GM19239 (cell line): ENCODE measurements at regions not wholly inside any gene's neighbourhood (a gene's known extent, or its start where the extent isn't known, plus 50 kb on each side); places are given as distances from the start of the nearest gene placed in this dataset.
"Not testable (repeated sequence)": the region's sequence is repeated elsewhere in the genome, so short reads cannot be mapped to it uniquely, and the experiment has no call there.

Experiments used
- DNase-seq: peaks from one replicate; pipeline ENCODE4 v3.0.0; 2011; ENCODE audit warnings: low spot score; ENCODE audit not compliant: insufficient read length
- FAIRE-seq: peaks from 2 replicates; lab custom pipeline; 2011; peaks lifted over from hg19 to GRCh38; lab: Jason Lieb, UNC

- no peak for DNase-seq
- FAIRE-seq, result no peak
These were observed 352.4 kb downstream of the TCERG1L start for GRCh38 chr10:130958981-130959751.

GRCh38 chr10:130959752-130960195 lies 351.7 kb downstream of the TCERG1L start:
- FAIRE-seq (no peak), DNase-seq (no peak)

- FAIRE-seq (no peak), DNase-seq (no peak)
These were observed 351.0 kb downstream of the TCERG1L start for GRCh38 chr10:130960531-130960930.

GRCh38 chr10:130961506-130962239 lies 349.8 kb downstream of the TCERG1L start:
- DNase-seq (no peak), FAIRE-seq (no peak)

- DNase-seq (no peak), FAIRE-seq (no peak)
These were observed 349.1 kb downstream of the TCERG1L start for GRCh38 chr10:130962240-130963051.

GRCh38 chr10:130963052-130963393 lies 348.5 kb downstream of the TCERG1L start:
- DNase-seq, result no peak
- FAIRE-seq, result no peak

- no peak for FAIRE-seq
- no peak for DNase-seq
These were observed 347.6 kb downstream of the TCERG1L start for GRCh38 chr10:130963786-130964522.

GRCh38 chr10:130964771-130965170 lies 346.8 kb downstream of the TCERG1L start:
- no peak for DNase-seq
- no peak for FAIRE-seq

- FAIRE-seq (no peak), DNase-seq (no peak)
These were observed 344.4 kb downstream of the TCERG1L start for GRCh38 chr10:130967161-130967560.

- no peak for DNase-seq
- FAIRE-seq, result no peak
These were observed 343.7 kb downstream of the TCERG1L start for GRCh38 chr10:130967784-130968183.

- DNase-seq (no peak), FAIRE-seq (no peak)
These were observed 343.0 kb downstream of the TCERG1L start for GRCh38 chr10:130968511-130968910.

GRCh38 chr10:130968964-130969363 lies 342.6 kb downstream of the TCERG1L start:
- FAIRE-seq (no peak), DNase-seq (no peak)

GRCh38 chr10:130969700-130970099 lies 341.8 kb downstream of the TCERG1L start:
- no peak for DNase-seq
- no peak for FAIRE-seq

- FAIRE-seq (no peak), DNase-seq (no peak)
These were observed 341.0 kb downstream of the TCERG1L start for GRCh38 chr10:130970341-130971122.

GRCh38 chr10:130971123-130971435 lies 340.4 kb downstream of the TCERG1L start:
- FAIRE-seq (no peak), DNase-seq (no peak)

GRCh38 chr10:130973127-130973839 lies 338.2 kb downstream of the TCERG1L start:
- DNase-seq, result no peak
- FAIRE-seq, result no peak

GRCh38 chr10:130974166-130974565 lies 337.4 kb downstream of the TCERG1L start:
- no peak for FAIRE-seq

GRCh38 chr10:130975351-130975750 lies 336.2 kb downstream of the TCERG1L start:
- not testable (repeated sequence) for FAIRE-seq, DNase-seq

More at GRCh38 chr10:130974166-130974565, 337.4 kb downstream of the TCERG1L start:
- no peak for DNase-seq

- FAIRE-seq (no peak), DNase-seq (no peak)
These were observed 328.7 kb downstream of the TCERG1L start for GRCh38 chr10:130982802-130983201.
